EL (cell line): ENCODE measurements at regions not wholly inside any gene's neighbourhood (a gene's known extent, or its start where the extent isn't known, plus 50 kb on each side); places are given as distances from the start of the nearest gene placed in this dataset.
"Not testable (repeated sequence)": the region's sequence is repeated elsewhere in the genome, so short reads cannot be mapped to it uniquely, and the experiment has no call there.

Source experiments
- DNase-seq: peaks from one replicate; pipeline ENCODE4 v3.0.0-alpha.2; 2016

- not testable (repeated sequence) for DNase-seq
Observed at GRCh38 chr10:85410586-85410985, 956.0 kb downstream of the GRID1 start.

- DNase-seq, result no peak
Observed at GRCh38 chr10:85413570-85413969, 953.0 kb downstream of the GRID1 start.

DNA sequence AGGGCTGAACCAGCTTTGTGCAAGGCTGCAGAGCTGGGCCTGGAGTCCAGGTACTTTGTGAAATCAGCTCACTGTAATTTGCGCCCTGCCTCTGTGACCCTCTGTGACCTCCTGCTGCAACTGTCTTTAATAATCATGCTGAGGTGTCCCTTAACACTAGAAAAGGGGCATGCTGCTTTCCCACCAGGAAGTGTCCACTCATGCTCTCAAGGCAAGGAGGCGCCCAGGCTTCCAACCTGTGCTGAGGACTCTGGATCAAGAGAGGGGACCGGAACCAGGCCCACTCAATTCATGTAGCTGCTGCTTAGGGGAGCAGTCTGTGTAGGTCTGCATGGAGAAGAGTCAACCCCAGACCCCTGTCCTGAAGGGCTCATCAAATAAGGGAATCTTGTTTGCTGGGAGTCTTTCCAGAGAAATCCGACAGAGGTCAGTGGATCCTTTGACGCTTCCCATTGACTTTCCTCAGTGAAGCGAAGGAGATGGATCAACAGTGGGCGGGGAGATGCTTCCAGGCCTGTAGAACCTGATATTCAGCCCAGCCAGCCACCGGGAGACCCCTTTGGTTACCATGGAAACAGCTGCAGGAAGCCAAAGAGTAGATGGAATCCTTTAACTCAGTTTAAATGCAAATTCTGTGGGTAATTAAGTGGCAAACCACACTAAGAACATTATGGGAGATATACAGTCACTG, 945.9 kb downstream of the GRID1 start:
- DNase-seq, result no peak

DNA sequence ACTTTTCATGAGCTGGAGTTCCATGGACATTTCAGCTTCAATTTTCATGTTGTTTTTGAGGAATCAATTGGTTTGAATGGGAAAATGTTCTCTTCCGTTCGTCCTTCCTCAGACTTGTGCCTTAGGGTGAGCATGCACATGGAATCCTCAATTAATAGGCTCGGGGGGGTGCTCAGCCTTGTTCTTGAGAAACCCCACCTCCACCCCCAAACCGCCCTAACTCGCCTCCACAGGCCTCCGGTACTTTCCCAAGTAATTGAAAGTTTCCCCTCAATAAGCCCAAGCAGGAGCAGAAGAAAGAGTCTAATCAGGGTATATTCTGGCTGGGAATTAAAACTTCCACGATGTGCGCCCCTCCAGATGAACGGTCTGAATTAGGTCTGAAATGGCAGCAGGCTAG, 945.2 kb downstream of the GRID1 start:
- no peak for DNase-seq

DNA sequence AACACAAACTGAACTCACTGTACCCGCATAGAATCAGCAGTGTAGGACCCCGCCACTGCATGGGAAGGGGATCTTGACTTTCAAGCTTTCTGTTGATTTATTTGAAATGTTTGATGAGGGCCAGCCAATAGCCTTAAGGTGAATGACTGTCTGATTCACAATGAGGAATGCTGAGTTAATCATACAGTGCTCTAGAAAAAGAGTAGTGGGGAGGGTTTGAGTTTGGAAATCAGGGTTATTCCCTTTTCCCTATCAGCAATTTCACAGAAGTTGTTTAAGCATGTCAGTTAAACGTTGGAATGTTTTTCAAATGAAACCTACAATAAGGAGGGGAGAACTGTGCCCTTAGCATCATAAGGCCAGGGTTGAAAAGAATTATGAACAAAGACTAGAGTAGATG, 937.5 kb downstream of the GRID1 start:
- DNase-seq, result no peak

DNA sequence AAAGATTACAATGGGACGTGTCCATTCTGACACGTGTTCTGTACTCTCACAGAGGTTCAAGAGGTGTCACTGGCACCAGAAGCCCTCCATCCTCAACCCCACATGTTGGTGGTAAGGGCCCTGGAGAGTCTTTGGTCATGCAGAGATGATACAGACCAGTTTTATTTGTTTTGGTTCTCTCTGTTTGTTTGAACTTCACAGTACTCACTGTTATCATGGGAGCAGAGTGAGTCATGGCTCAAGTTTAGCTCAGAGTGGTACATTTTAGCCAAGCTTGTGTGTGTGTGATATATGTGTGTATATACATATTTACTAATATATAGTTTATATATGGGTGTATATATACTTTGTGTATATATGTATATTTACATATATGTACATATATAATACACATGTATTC, 935.6 kb downstream of the GRID1 start:
- no peak for DNase-seq

- DNase-seq, result no peak
Observed at GRCh38 chr10:85433248-85433647, 933.3 kb downstream of the GRID1 start.

GRCh38 chr10:85444868-85445267, 921.7 kb downstream of the GRID1 start:
- no peak for DNase-seq

DNA sequence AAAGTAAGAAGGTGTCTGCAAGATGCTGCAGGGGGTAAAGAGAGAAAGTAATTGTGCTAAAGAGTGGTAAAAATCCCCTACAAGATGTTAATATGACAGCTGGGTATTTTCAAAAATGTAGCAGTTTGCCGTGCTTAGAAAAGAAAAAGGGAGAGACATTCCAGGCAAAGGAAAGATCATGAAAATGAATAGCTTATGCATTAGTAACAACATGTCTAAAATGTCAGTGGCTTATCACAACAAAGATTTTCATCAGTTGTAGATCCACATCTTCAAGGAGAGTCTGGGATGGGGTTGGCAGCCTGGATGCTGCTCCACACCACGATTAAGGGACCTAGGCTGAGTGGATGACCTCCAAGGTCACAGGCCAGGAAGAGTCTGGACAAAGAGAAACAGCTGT, 920.9 kb downstream of the GRID1 start:
- no peak for DNase-seq

GRCh38 chr10:85446827-85447226, 919.8 kb downstream of the GRID1 start:
- no peak for DNase-seq

DNA sequence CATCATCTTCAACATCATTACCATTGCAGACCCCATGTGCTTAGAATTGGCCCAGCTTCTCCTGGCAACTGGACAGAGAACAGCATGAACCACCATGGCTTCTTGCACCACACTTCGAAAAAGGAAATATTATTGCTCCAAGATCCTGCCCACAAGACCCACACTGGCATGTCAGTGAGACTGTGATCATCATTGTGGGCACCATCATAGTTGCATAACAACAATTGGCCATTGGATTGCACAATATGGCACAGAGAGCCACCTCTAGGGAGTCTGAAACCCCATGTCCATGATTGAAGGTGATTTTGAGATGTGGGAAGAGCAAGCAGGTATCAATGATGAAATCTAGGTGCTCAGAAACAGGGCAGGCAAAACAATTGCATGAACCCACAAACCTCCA, 918.9 kb downstream of the GRID1 start:
- DNase-seq, result no peak

DNA sequence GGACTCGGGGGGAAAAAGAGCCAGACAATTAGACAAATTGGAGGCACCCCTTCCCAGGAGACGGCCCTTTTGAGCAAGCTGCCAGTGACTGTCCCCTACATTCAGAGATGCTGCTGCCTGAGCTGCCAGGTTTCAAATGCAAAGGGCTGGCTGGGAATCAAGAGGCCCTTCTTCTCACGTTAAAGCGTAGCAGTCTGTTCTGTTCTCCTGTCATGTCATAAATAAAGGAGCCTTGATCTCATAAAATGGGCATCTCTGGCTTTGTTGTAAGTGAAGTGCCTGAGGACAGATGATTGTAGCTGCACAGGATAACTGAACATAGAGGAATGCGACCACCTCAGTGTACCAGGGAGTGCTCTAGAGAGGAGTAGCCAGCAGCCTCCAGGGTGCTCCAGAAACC, 917.9 kb downstream of the GRID1 start:
- no peak for DNase-seq

DNA sequence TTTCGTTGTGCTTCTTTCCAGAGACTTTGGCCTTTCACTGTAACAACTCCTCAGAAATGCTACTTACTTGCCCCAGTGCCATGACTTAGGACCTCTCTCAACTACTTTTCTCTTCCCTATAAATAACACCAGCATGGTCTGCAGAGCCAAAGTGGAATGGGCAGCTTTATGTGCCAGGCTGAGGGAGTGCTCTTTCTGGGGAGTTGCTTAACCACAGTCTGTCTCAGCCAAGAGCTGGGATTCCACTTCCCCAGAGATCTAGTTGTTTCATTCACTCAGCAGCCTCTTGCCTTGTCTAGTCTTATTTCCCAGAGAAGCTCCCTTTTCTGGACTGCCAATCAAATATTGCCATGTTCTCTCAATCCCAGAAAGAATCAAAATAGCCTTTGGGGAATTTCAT, 912.2 kb downstream of the GRID1 start:
- DNase-seq, result no peak

DNA sequence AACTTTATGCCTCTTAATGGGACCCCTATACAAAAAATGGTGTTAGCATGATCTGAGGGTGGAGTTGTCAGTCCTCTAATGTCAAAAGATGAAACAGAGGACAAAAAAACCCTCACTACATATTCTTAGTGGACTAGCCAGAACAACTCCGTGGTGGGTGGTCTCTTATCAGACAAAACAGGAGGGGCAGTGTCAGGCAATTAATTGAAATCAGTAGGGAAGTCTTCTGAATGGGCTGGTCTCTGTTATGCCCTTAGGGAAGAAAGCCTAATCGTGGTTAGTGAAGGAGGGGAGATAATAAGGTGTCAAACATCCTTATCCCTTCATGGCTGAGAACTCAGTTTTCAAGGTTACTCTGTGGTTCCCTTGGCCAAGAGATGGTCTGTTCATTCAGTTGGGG, 909.4 kb downstream of the GRID1 start:
- no peak for DNase-seq

GRCh38 chr10:85458324-85458723, 908.3 kb downstream of the GRID1 start:
- no peak for DNase-seq

DNA sequence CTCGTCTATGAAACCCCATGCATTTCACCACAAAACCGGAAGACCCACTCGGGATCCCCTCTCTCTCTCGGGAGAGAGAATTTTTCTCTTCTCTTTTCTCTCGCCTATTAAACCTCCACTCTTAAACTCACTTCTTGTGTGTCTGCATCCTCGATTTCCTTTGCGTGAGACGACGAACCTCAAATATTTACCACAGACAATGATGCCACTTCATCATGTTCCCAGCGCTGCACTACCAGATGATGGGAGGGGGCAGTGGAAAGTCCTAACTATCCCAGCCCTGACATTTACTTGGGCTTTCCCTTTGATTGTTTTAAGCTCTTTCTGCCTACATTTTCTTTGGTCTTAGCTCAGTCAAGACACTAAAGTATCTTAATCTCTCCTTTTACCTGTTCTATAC, 906.7 kb downstream of the GRID1 start:
- no peak for DNase-seq

DNA sequence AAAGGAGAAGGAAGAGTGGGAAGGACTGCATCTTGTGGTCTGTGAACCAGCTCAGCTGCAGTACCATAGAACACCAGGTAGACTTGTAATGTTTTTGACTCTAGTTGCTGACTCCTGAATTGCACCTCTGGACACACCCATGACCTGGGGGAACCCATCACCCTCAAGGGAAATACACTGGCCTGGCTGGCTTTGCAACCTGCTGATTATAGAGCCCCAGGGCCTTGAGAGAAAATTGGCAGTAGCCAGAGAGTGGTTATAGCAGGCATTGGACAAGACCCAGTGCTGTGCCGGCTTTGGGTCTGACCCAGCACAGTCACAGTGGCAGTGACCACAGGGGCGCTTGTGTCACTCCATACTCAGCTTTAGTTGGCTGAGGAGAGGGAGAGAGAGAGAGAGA, 902.3 kb downstream of the GRID1 start:
- DNase-seq, result no peak

- DNase-seq, result no peak
Observed at GRCh38 chr10:85477979-85478378, 888.6 kb downstream of the GRID1 start.

DNA sequence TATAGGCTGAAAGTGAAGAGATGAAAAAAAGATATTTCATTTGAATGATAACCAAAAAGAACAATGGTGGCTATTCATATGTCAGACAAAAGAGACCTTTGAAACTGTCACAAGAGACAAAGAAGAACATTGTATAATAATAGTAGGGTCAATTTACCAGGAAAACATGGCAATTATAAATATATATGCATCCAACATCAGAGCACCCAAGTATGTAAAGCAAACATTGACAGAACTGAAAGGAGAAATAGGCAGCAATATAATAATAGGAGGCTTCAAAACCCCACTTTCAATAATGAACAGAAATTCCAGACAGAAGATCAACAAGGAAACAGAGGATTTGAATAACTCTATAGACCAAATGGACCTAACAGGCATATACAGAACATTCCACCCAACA, 876.2 kb downstream of the GRID1 start:
- DNase-seq, result no peak

GRCh38 chr10:85491652-85492051, 874.9 kb downstream of the GRID1 start:
- DNase-seq, result no peak

DNA sequence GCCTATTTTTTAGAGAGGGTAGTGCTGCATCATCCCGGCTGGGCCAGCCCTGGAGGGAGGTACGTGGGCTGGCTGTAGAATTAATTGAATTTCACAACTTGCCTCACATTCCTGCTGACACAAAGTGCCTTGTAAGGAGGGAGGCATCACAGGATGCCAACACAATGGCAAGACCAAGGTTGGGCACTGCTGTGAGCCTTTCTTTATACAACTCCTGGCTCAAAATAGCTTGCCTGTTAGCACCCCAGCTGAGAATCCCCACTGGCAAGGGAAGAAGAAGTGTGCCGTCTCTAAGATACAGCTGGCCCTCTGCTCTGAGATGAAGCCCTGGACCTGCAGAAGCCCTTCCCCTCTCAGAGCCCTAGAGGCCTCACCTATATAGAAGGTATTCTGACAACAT, 873.9 kb downstream of the GRID1 start:
- DNase-seq, result no peak

GRCh38 chr10:85493703-85494102, 872.9 kb downstream of the GRID1 start:
- no peak for DNase-seq

- not testable (repeated sequence) for DNase-seq
Observed at GRCh38 chr10:85504641-85505040, 862.0 kb downstream of the GRID1 start.

- DNase-seq, result no peak
Observed at GRCh38 chr10:85508159-85508558, 858.4 kb downstream of the GRID1 start.

GRCh38 chr10:85510682-85511081, 855.9 kb downstream of the GRID1 start:
- no peak for DNase-seq

DNA sequence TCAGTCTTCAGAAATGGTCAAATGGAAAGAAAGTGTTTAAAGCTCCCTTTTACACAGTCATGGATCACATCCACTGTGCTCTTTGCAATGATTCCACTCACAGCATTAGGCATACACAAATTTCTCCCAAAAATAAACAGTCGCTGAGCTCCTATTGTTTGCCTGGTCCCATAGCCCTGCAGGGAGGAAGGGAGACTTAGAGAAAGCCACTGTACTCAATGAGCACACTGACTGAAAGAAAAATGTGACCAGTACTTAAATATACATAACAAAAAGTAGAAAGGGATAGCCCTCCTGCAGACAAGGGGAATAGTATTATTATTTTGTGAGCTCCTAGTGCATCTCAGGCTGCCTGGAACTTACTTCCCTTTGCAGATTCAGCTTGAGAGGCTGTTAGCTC, 853.2 kb downstream of the GRID1 start:
- DNase-seq, result no peak
